Ovary (tissue), 7 donors: ENCODE measurements at regions not wholly inside any gene's neighbourhood (a gene's known extent, or its start where the extent isn't known, plus 50 kb on each side); places are given as distances from the start of the nearest gene placed in this dataset.

Source experiments
- DNase-seq, 5 donors: peaks; one replicate each; pipeline ENCODE4 v3.0.0-alpha.2; 2019 to 2020
- H3K27ac ChIP-seq, 2 donors: fragments of 200-600 bp; one replicate each; pipeline versions ENCODE4 v1.5.1 to v1.8.0; 2019 to 2022
- H3K27me3 ChIP-seq: fragments of 200-600 bp; one replicate; pipeline ENCODE4 v1.8.0; 2022
- H3K36me3 ChIP-seq: fragments of 200-600 bp; sonication (generic); one replicate; pipeline ENCODE4 v1.5.1; 2019
- H3K4me1 ChIP-seq: one replicate; pipeline ENCODE4 v1.8.1; 2013; ENCODE audit warnings: mild to moderate bottlenecking, moderate library complexity; ENCODE audit not compliant: insufficient read depth
- H3K4me3 ChIP-seq: fragments of 200-600 bp; sonication (generic); one replicate; pipeline ENCODE4 v1.5.1; 2017
- H3K9me3 ChIP-seq, 2 donors: fragments of 200-600 bp in 1 of 2; sonication (generic) in 1 of 2; one replicate each; pipeline versions ENCODE4 v1.5.1 to v1.8.1; 2013 to 2019; ENCODE audit warnings: mild to moderate bottlenecking in 1 of 2, moderate library complexity in 1 of 2
- CTCF ChIP-seq, 3 donors: fragments of 450-650 bp in 2 of 3; fragments of 200-600 bp in 1 of 3; IDR thresholded peaks; one replicate each; pipeline versions ENCODE4 v1.5.1 to v1.8.0; 2016 to 2022; ENCODE audit warnings: antibody characterized with exemption in 3 of 3, mild to moderate bottlenecking in 1 of 3
- EP300 ChIP-seq: sonication (generic); formaldehyde crosslinking; IDR thresholded peaks from one replicate; pipeline ENCODE4 v1.6.1; 2017; ENCODE audit warnings: antibody characterized with exemption
- POLR2A ChIP-seq: fragments of 450-650 bp; IDR thresholded peaks from one replicate; pipeline ENCODE4 v1.6.1; 2017; ENCODE audit warnings: antibody characterized with exemption, mild to moderate bottlenecking, moderate library complexity
- WGBS, 3 donors: extraction: QIAGEN DNeasy Blood & Tissue Kit in 1 of 3; methylation state at CpG; one replicate each; pipeline versions ENCODE4 v1.1.5 to v1.1.7; 2013 to 2017; 5-methylcytosine and 5-hydroxymethylcytosine counted together
- intact Hi-C, 4 donors: fragments of 100-400 bp; cut with DNase I; formaldehyde crosslinking; loops; one replicate each; pipeline versions ENCODE4 v1.11.0 to v1.15.1; 2022 to 2023
- donor health status: DM: no; HTN: no; CAD: no; lungs with moderate emphysema.
- donor health status: DM: no; HTN: no; CAD: no.
- donor health status: Bipolar disorder and iron deficiency.
- donor health status: DM: no; HTN: no; CAD: no.
- donor health status: DM: yes; HTN: yes; CAD: no.

- H3K36me3 ChIP-seq: no peaks in the 10 kb centered on the region
- no peak for DNase-seq
- H3K9me3 ChIP-seq: no peaks in the 10 kb centered on the region
- H3K4me3 ChIP-seq: no peak overlapping the region
- TF ChIP-seq EP300 (no peak), CTCF (IDR thresholded peaks at IDR 0.05) (no peak), POLR2A (no peak)
- no peak overlapping the region for H3K27ac ChIP-seq
- H3K4me1 ChIP-seq: no peaks in the 10 kb centered on the region
- intact Hi-C loops: no loop called here
- H3K27me3 ChIP-seq: no peaks in the 10 kb centered on the region
- WGBS, 3 donors: 12 to 20% (median 17%) methylated on average over 2 of the region's 2 CpGs
Observed at GRCh38 chr3:67076607-67077006, 78.5 kb downstream of the KBTBD8 start.

GRCh38 chr3:67077656-67078055, 79.5 kb downstream of the KBTBD8 start:
- DNase-seq: no peak
- no peak for TF ChIP-seq EP300
- TF ChIP-seq CTCF (IDR thresholded peaks at IDR 0.05): no peak
- TF ChIP-seq POLR2A: no peak
- Histone ChIP-seq H3K9me3 (no peaks in the 10 kb centered on the region), H3K4me1 (no peaks in the 10 kb centered on the region), H3K27ac (no peak overlapping the region), H3K27me3 (no peaks in the 10 kb centered on the region), H3K36me3 (no peaks in the 10 kb centered on the region), H3K4me3 (no peak overlapping the region)
- intact Hi-C loops: no loop called here

- H3K27ac ChIP-seq: no peak overlapping the region
- no peak for DNase-seq
- no peaks in the 10 kb centered on the region for H3K9me3 ChIP-seq
- intact Hi-C loops: no loop called here
- H3K36me3 ChIP-seq: no peaks in the 10 kb centered on the region
- no peak overlapping the region for H3K4me3 ChIP-seq
- no peaks in the 10 kb centered on the region for H3K4me1 ChIP-seq
- no peaks in the 10 kb centered on the region for H3K27me3 ChIP-seq
- no peak for TF ChIP-seq POLR2A
- no peak for TF ChIP-seq EP300
- no peak for TF ChIP-seq CTCF (IDR thresholded peaks at IDR 0.05)
- 88 to 93% (median 92%) methylated on average over 4 of the region's 4 CpGs for WGBS, 3 donors
Observed at GRCh38 chr3:67082533-67083024, 84.5 kb downstream of the KBTBD8 start.

GRCh38 chr3:67083277-67083676, 85.2 kb downstream of the KBTBD8 start:
- no peak for DNase-seq
- Histone ChIP-seq H3K4me3 (no peak overlapping the region), H3K9me3 (no peaks in the 10 kb centered on the region), H3K4me1 (no peaks in the 10 kb centered on the region), H3K36me3 (no peaks in the 10 kb centered on the region), H3K27me3 (no peaks in the 10 kb centered on the region), H3K27ac (no peak overlapping the region)
- 66 to 79% (median 73%) methylated on average over 1 of the region's 1 CpG for WGBS, 3 donors
- TF ChIP-seq POLR2A (no peak), CTCF (IDR thresholded peaks at IDR 0.05) (no peak), EP300 (no peak)
- intact Hi-C loops: no loop called here

- no peaks in the 10 kb centered on the region for H3K36me3 ChIP-seq
- H3K4me1 ChIP-seq: no peaks in the 10 kb centered on the region
- intact Hi-C loops: no loop called here
- TF ChIP-seq EP300 (no peak), CTCF (IDR thresholded peaks at IDR 0.05) (no peak), POLR2A (no peak)
- H3K9me3 ChIP-seq: no peaks in the 10 kb centered on the region
- 89 to 94% (median 93%) methylated on average over 1 of the region's 1 CpG for WGBS, 3 donors
- H3K27ac ChIP-seq: no peak overlapping the region
- H3K4me3 ChIP-seq: no peak overlapping the region
- peaks cover 3% of the 10 kb centered on the region for H3K27me3 ChIP-seq
- DNase-seq: no peak
Observed at GRCh38 chr3:67087788-67088187, 89.7 kb downstream of the KBTBD8 start.
